Ishikawa (cell line): ENCODE measurements at regions not wholly inside any gene's neighbourhood (a gene's known extent, or its start where the extent isn't known, plus 50 kb on each side); places are given as distances from the start of the nearest gene placed in this dataset.

Experiments
- CEBPB ChIP-seq: IDR thresholded peaks from 2 replicates; pipeline ENCODE4 v1.6.1; 2012
- EP300 ChIP-seq: IDR thresholded peaks from 2 replicates; pipeline ENCODE4 v1.6.1; 2012; ENCODE audit warnings: borderline replicate concordance
- NFIC ChIP-seq: IDR thresholded peaks from 2 replicates; pipeline ENCODE4 v1.6.1; 2012
- ZBTB7A ChIP-seq: IDR thresholded peaks from 2 replicates; pipeline ENCODE4 v1.6.1; 2012; ENCODE audit warnings: low read depth
- TF ChIP-seq, protein P1 (sequence below): IDR thresholded peaks from 2 replicates; pipeline ENCODE4 v1.6.1; 2012; ENCODE audit warnings: low read depth, mild to moderate bottlenecking
- TF ChIP-seq, protein P2 (sequence below): IDR thresholded peaks from 2 replicates; pipeline ENCODE4 v1.6.1; 2012
- TF ChIP-seq, protein P3 (sequence below): IDR thresholded peaks from 2 replicates; pipeline ENCODE4 v1.6.1; 2012

DNA sequence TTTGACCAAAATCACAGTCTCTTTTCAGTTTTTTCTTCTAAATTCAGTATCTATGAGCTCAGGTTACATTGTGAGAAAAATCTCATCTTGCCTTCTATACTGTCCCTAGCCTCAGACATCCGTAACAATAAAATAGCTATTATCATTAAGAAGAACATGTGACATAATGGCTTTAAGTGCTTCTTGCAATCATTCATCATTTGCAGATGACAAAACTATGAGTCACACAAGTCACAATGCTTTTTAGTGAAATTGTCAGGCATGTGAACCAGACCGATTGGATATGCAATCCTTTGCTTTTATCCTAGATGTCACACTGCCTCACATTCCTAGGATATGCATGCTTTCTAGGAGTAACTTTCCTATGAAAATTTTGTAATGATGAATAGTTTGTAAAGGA is 313.1 kb downstream of the SLC6A15 start:
- TF ChIP-seq, protein P1, sequence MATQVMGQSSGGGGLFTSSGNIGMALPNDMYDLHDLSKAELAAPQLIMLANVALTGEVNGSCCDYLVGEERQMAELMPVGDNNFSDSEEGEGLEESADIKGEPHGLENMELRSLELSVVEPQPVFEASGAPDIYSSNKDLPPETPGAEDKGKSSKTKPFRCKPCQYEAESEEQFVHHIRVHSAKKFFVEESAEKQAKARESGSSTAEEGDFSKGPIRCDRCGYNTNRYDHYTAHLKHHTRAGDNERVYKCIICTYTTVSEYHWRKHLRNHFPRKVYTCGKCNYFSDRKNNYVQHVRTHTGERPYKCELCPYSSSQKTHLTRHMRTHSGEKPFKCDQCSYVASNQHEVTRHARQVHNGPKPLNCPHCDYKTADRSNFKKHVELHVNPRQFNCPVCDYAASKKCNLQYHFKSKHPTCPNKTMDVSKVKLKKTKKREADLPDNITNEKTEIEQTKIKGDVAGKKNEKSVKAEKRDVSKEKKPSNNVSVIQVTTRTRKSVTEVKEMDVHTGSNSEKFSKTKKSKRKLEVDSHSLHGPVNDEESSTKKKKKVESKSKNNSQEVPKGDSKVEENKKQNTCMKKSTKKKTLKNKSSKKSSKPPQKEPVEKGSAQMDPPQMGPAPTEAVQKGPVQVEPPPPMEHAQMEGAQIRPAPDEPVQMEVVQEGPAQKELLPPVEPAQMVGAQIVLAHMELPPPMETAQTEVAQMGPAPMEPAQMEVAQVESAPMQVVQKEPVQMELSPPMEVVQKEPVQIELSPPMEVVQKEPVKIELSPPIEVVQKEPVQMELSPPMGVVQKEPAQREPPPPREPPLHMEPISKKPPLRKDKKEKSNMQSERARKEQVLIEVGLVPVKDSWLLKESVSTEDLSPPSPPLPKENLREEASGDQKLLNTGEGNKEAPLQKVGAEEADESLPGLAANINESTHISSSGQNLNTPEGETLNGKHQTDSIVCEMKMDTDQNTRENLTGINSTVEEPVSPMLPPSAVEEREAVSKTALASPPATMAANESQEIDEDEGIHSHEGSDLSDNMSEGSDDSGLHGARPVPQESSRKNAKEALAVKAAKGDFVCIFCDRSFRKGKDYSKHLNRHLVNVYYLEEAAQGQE: no peak
- TF ChIP-seq NFIC: no peak
- TF ChIP-seq CEBPB: no peak
- peak; percentile 77; the same call in 1 of the 2 replicates for TF ChIP-seq EP300
- TF ChIP-seq, protein P2, sequence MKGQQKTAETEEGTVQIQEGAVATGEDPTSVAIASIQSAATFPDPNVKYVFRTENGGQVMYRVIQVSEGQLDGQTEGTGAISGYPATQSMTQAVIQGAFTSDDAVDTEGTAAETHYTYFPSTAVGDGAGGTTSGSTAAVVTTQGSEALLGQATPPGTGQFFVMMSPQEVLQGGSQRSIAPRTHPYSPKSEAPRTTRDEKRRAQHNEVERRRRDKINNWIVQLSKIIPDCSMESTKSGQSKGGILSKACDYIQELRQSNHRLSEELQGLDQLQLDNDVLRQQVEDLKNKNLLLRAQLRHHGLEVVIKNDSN: peak; percentile 48; the same call in 1 of the 2 replicates
- no peak for TF ChIP-seq ZBTB7A
- TF ChIP-seq, protein P3, sequence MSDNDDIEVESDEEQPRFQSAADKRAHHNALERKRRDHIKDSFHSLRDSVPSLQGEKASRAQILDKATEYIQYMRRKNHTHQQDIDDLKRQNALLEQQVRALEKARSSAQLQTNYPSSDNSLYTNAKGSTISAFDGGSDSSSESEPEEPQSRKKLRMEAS: no peak; the same call in 1 of the 2 replicates
